SJSA1 (cell line): ENCODE measurements at regions not wholly inside any gene's neighbourhood (a gene's known extent, or its start where the extent isn't known, plus 50 kb on each side); places are given as distances from the start of the nearest gene placed in this dataset.
A peak's percentile ranks its signal among the peaks of the same experiment; 100 is the strongest.

Experiments used
- DNase-seq, 2 experiments: peaks; one replicate each; pipeline ENCODE4 v3.0.0-alpha.2; 2015 to 2020; ENCODE audit warnings: low spot score in 2 of 2, low read depth in 1 of 2
- H3K27ac ChIP-seq: fragments of 250-450 bp; sonication (Bioruptor Pico); 2 replicates; pipeline ENCODE4 v1.5.1; 2020; ENCODE audit warnings: mild to moderate bottlenecking, moderate library complexity
- H3K27me3 ChIP-seq: fragments of 250-450 bp; sonication (Bioruptor Pico); replicated peaks from 2 replicates; pipeline ENCODE4 v1.5.1; 2020; ENCODE audit warnings: mild to moderate bottlenecking, moderate library complexity
- H3K36me3 ChIP-seq: fragments of 250-450 bp; sonication (Bioruptor Pico); 2 replicates; pipeline ENCODE4 v1.5.1; 2020; ENCODE audit warnings: mild to moderate bottlenecking
- H3K4me1 ChIP-seq: fragments of 250-450 bp; sonication (Bioruptor Pico); replicated peaks from 2 replicates; pipeline ENCODE4 v1.6.1; 2021; ENCODE audit warnings: mild to moderate bottlenecking
- H3K4me3 ChIP-seq: fragments of 250-450 bp; sonication (Bioruptor Pico); 2 replicates; pipeline ENCODE4 v1.5.1; 2020; ENCODE audit warnings: mild to moderate bottlenecking
- H3K9me3 ChIP-seq: fragments of 250-450 bp; sonication (Bioruptor Pico); replicated peaks from 2 replicates; pipeline ENCODE4 v1.5.1; 2020; ENCODE audit warnings: mild to moderate bottlenecking

- Histone ChIP-seq H3K4me3 (no peak overlapping the region), H3K9me3 (no peaks in the 10 kb centered on the region), H3K27ac (no peak overlapping the region), H3K27me3 (no peaks in the 10 kb centered on the region), H3K4me1 (no peaks in the 10 kb centered on the region), H3K36me3 (no peaks in the 10 kb centered on the region)
- DNase-seq = no peak
Observed at GRCh38 chr3:81920816-81921215, 159.4 kb upstream of the GBE1 start.

DNA sequence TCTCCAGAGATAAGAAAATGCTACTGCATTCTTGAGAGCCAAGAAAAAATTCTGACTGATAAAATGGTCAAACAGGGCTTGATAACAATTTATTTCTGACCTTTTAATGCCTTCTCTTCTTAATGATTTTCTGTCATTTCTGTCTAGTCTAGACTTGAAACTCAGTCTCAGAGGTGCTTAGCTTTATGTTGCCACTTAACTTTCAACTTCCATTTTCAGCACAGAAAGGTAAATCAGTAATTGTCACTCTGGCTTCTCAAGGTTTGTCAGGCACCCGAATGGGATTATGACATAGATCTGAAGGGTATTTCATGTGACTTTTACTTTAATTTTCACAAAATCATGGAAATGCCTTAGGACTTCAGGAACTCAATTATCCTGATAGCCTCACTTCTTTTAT lies 155.4 kb upstream of the GBE1 start:
- no peak overlapping the region for H3K4me3 ChIP-seq
- no peak overlapping the region for H3K27ac ChIP-seq
- no peaks in the 10 kb centered on the region for H3K27me3 ChIP-seq
- no peaks in the 10 kb centered on the region for H3K4me1 ChIP-seq
- H3K36me3 ChIP-seq = no peaks in the 10 kb centered on the region
- no peak for DNase-seq
- H3K9me3 ChIP-seq = no peaks in the 10 kb centered on the region

GRCh38 chr3:81913886-81914663 lies 152.6 kb upstream of the GBE1 start:
- Histone ChIP-seq H3K9me3 (no peaks in the 10 kb centered on the region), H3K4me3 (no peak overlapping the region), H3K27ac (no peak overlapping the region), H3K27me3 (no peaks in the 10 kb centered on the region), H3K36me3 (no peaks in the 10 kb centered on the region), H3K4me1 (no peaks in the 10 kb centered on the region)
- DNase-seq = no peak

- Histone ChIP-seq H3K9me3 (no peaks in the 10 kb centered on the region), H3K27me3 (no peaks in the 10 kb centered on the region), H3K27ac (no peak overlapping the region), H3K36me3 (no peaks in the 10 kb centered on the region), H3K4me3 (no peak overlapping the region), H3K4me1 (no peaks in the 10 kb centered on the region)
- no peak for DNase-seq
Observed at GRCh38 chr3:81911221-81911620, 149.8 kb upstream of the GBE1 start.

- Histone ChIP-seq H3K9me3 (no peaks in the 10 kb centered on the region), H3K36me3 (no peaks in the 10 kb centered on the region), H3K27me3 (no peaks in the 10 kb centered on the region), H3K27ac (no peak overlapping the region), H3K4me3 (no peak overlapping the region), H3K4me1 (no peaks in the 10 kb centered on the region)
- peak in 1 of 2 experiments; percentile 28 for DNase-seq
Observed at GRCh38 chr3:81910244-81910852, 148.9 kb upstream of the GBE1 start.

DNA sequence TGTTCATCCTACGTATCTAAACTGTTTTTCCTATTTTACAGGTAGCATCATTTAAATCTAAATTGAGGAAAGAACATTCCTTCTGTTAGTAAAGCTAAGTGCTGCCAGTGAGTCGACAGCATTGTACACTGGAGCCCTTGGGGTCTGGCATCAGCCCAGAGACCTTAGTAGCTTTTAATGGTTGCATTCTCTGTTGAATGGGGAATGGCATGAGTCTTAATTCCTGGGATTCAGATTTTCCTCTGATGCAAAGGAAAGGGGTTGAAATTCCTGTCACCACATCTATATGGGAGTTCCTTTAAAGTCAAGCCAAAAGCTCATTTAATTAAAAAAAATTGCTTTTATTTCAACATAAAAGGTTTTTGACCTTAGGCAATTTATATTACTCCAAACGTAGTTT lies 148.4 kb upstream of the GBE1 start:
- Histone ChIP-seq H3K9me3 (no peaks in the 10 kb centered on the region), H3K4me3 (no peak overlapping the region)
- DNase-seq = no peak

DNA sequence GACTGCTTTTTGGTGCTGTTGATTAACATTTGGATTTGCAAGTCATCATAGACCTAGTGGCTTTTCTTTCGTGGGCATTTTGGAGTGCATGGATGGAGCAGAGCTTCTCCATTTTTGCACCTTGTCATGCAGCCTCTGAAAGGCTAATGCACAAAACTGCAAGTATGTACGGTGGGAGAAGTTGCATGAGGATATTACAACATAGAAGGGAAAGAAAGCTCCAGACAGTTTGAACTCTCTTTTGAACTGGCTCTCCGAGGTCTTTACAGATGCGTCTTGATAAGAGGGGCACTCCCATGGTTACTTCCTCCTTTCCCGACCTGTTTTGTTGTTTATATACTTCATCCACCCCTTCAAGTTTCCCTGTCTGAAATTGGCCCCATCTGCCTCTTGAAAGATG lies 147.1 kb upstream of the GBE1 start:
- Histone ChIP-seq H3K4me1 (no peaks in the 10 kb centered on the region), H3K4me3 (no peak overlapping the region), H3K36me3 (no peaks in the 10 kb centered on the region), H3K9me3 (no peaks in the 10 kb centered on the region), H3K27ac (no peak overlapping the region), H3K27me3 (no peaks in the 10 kb centered on the region; the same call in 1 of the 2 replicates)
- DNase-seq = no peak

More for the DNA sequence above, 148.4 kb upstream of the GBE1 start:
- Histone ChIP-seq H3K27me3 (no peaks in the 10 kb centered on the region; the same call in 1 of the 2 replicates), H3K36me3 (no peaks in the 10 kb centered on the region), H3K4me1 (no peaks in the 10 kb centered on the region), H3K27ac (no peak overlapping the region)

DNA sequence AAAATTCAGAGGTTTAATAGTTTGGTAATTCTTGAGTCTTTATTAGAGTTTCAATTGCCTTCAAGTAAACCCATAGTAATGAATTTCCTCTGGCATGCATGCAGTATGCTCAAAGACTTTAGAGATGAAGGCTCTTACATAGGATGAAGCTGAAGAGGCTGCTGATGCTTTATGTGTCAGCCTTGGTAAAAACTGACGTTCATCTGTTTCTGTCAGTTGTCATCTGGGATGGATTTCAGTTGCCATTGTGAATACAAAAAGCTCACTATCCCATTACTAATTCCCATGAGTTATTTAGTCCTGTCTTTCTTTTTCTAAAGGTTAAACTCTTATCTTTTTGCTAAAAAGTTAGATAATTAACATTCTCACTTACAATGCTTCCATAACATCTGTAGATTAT lies 136.9 kb upstream of the GBE1 start:
- no peaks in the 10 kb centered on the region; the same call in 1 of the 2 replicates for H3K27me3 ChIP-seq
- no peaks in the 10 kb centered on the region for H3K4me1 ChIP-seq

DNA sequence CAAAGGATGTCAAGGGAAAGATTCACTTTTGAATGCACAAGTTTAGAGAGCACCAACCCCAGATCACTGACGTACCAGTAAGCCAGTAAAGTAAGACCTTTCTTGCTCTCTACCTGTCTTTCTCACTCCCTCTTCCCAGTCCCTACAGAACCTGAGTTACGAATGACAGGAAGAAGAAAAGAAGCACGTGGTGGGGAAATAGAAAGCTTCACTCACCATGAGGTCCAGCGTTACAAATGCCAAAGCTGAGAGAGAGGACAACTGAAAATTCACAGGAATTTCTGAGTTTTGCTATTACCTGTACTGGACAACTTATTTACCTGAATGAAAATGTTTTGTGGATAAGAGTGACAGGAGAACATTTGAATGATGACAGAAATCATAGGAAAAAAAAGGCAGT lies 133.2 kb upstream of the GBE1 start:
- no peak overlapping the region for H3K4me3 ChIP-seq
- H3K36me3 ChIP-seq = no peaks in the 10 kb centered on the region
- DNase-seq = no peak
- no peaks in the 10 kb centered on the region for H3K27me3 ChIP-seq
- H3K27ac ChIP-seq = no peak overlapping the region
- H3K9me3 ChIP-seq = no peaks in the 10 kb centered on the region
- H3K4me1 ChIP-seq = no peaks in the 10 kb centered on the region

More for the DNA sequence above, 136.9 kb upstream of the GBE1 start:
- no peak for DNase-seq
- H3K9me3 ChIP-seq = no peaks in the 10 kb centered on the region
- no peaks in the 10 kb centered on the region for H3K36me3 ChIP-seq
- no peak overlapping the region for H3K4me3 ChIP-seq
- H3K27ac ChIP-seq = no peak overlapping the region

GRCh38 chr3:81891055-81891895 lies 129.8 kb upstream of the GBE1 start:
- H3K4me1 ChIP-seq = no peaks in the 10 kb centered on the region

GRCh38 chr3:81888914-81889557 lies 127.6 kb upstream of the GBE1 start:
- Histone ChIP-seq H3K9me3 (no peaks in the 10 kb centered on the region), H3K4me3 (no peak overlapping the region), H3K27me3 (no peaks in the 10 kb centered on the region), H3K27ac (no peak overlapping the region), H3K36me3 (no peaks in the 10 kb centered on the region), H3K4me1 (no peaks in the 10 kb centered on the region)
- no peak for DNase-seq

More at GRCh38 chr3:81891055-81891895, 129.8 kb upstream of the GBE1 start:
- no peaks in the 10 kb centered on the region for H3K9me3 ChIP-seq
- no peak for DNase-seq
- no peak overlapping the region for H3K4me3 ChIP-seq
- no peaks in the 10 kb centered on the region for H3K36me3 ChIP-seq
- H3K27me3 ChIP-seq = no peaks in the 10 kb centered on the region
- H3K27ac ChIP-seq = no peak overlapping the region

DNA sequence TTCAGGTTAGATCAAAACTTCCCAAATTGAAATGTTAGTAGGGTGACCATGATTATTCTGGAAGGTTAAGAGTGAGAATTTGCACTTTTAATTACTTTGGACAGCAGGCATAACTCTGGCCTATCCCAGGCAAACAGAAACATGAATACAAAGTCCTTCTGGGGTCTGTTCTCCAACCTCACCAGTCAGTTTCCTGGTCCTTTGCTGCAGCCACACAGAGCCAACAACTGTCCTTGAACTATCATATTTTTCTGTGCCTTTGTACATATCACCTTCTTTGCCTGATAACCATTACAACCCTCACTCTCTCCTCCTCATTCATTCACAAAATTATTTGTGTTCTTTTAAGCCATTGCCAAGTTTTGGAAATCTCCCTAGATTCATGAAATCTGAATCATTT lies 126.0 kb upstream of the GBE1 start:
- no peaks in the 10 kb centered on the region for H3K36me3 ChIP-seq
- H3K27ac ChIP-seq = no peak overlapping the region

DNA sequence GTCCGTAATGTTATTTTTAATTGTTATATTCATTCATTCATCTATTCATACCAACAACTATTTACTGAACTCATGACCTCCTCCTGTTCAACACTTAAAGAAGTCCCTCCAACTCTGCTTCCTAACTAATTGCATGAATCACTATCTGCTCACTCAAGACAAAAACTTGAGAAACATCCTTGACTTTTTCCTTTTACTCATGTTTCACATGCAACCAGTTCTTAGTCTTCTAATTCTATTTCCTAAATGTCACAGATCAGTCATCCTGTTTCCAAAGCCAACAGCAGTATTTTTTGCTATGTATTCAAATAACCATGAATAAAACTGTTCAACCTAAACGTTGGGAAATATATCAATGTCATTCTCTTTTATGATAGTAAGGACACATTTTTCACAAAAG lies 124.6 kb upstream of the GBE1 start:
- Histone ChIP-seq H3K27me3 (no peaks in the 10 kb centered on the region), H3K27ac (no peak overlapping the region), H3K4me1 (no peaks in the 10 kb centered on the region), H3K9me3 (no peaks in the 10 kb centered on the region), H3K36me3 (no peaks in the 10 kb centered on the region), H3K4me3 (no peak overlapping the region)
- DNase-seq = no peak

More for the DNA sequence above, 126.0 kb upstream of the GBE1 start:
- H3K9me3 ChIP-seq = no peaks in the 10 kb centered on the region
- H3K4me3 ChIP-seq = no peak overlapping the region
- no peaks in the 10 kb centered on the region for H3K27me3 ChIP-seq
- DNase-seq = no peak
- H3K4me1 ChIP-seq = no peaks in the 10 kb centered on the region
